Gastroesophageal sphincter (tissue), 4 donors: ENCODE measurements at regions not wholly inside any gene's neighbourhood (a gene's known extent, or its start where the extent isn't known, plus 50 kb on each side); places are given as distances from the start of the nearest gene placed in this dataset.

Experiments
- ATAC-seq: fragments of 150-250 bp; one replicate; pipeline ENCODE4 v1.9.1; 2016; ENCODE audit warnings: mild to moderate bottlenecking, moderate library complexity
- H3K27ac ChIP-seq, 4 donors: fragments of 200-600 bp; sonication (generic) in 3 of 4; 1 replicate in 3 of 4; 2 replicates in 1 of 4; pipeline ENCODE4 v1.5.1; 2016 to 2019
- H3K27me3 ChIP-seq: fragments of 200-600 bp; sonication (generic); one replicate; pipeline ENCODE4 v1.5.1; 2019
- H3K36me3 ChIP-seq, 2 donors: fragments of 200-600 bp; sonication (generic); one replicate each; pipeline ENCODE4 v1.5.1; 2019; ENCODE audit warnings: control low read depth in 1 of 2
- H3K4me1 ChIP-seq, 3 donors: fragments of 200-600 bp; sonication (generic); 1 replicate in 2 of 3; 2 replicates in 1 of 3; pipeline ENCODE4 v1.5.1; 2016 to 2019; ENCODE audit warnings: control low read depth in 2 of 3
- H3K4me3 ChIP-seq, 2 donors: fragments of 200-600 bp; sonication (generic); one replicate each; pipeline ENCODE4 v1.5.1; 2019; ENCODE audit warnings: mild to moderate bottlenecking in 1 of 2, moderate library complexity in 1 of 2
- H3K9me3 ChIP-seq, 3 donors: fragments of 200-600 bp; sonication (generic); one replicate each; pipeline ENCODE4 v1.5.1; 2017 to 2019; ENCODE audit warnings: control low read depth in 2 of 3
- CTCF ChIP-seq, 4 experiments: fragments of 200-600 bp in 2 of 4; fragments of 450-650 bp in 2 of 4; sonication (generic) in 1 of 4; IDR thresholded peaks; one replicate each; pipeline ENCODE4 v1.5.1; 2017 to 2019; ENCODE audit warnings: antibody characterized with exemption in 4 of 4, mild to moderate bottlenecking in 2 of 4, moderate library complexity in 2 of 4
- EP300 ChIP-seq: sonication (generic); formaldehyde crosslinking; IDR thresholded peaks from one replicate; pipeline ENCODE4 v1.6.1; 2017; ENCODE audit warnings: antibody characterized with exemption, mild to moderate bottlenecking
- POLR2A ChIP-seq, 2 donors: fragments of 450-650 bp; IDR thresholded peaks; one replicate each; pipeline ENCODE4 v1.6.1; 2017; ENCODE audit warnings: antibody characterized with exemption in 2 of 2, mild to moderate bottlenecking in 2 of 2, moderate library complexity in 1 of 2
- POLR2AphosphoS5 ChIP-seq: sonication (generic); formaldehyde crosslinking; IDR thresholded peaks from one replicate; pipeline ENCODE4 v1.6.1; 2017; ENCODE audit warnings: antibody characterized with exemption
- WGBS, 2 donors: methylation state at CpG; one replicate each; pipeline ENCODE4 v1.1.5; 2018; ENCODE audit warnings: low coverage in 1 of 2; 5-methylcytosine and 5-hydroxymethylcytosine counted together

- H3K9me3 ChIP-seq, result peaks cover 0 to 14% (median 0%) of the 10 kb centered on the region in 3 donors
- H3K36me3 ChIP-seq, result no peaks in the 10 kb centered on the region
- no peaks in the 10 kb centered on the region for H3K4me1 ChIP-seq
- no peak overlapping the region for H3K4me3 ChIP-seq
- no peaks in the 10 kb centered on the region for H3K27me3 ChIP-seq
- no peak overlapping the region for H3K27ac ChIP-seq
- 100% methylated on average over 4 of the region's 4 CpGs; no CpG with 5 or more reads in 1 of the 2 donors for WGBS, 2 donors
- no peak for TF ChIP-seq EP300
- TF ChIP-seq CTCF (IDR thresholded peaks at IDR 0.05), result no peak
- TF ChIP-seq POLR2AphosphoS5, result no peak
- no peak for TF ChIP-seq POLR2A (IDR thresholded peaks at IDR 0.05)
- no peak for ATAC-seq
These were observed 206.3 kb upstream of the TLE3 start for GRCh38 chr15:70303981-70304380.

- Histone ChIP-seq H3K27ac (no peak overlapping the region), H3K9me3 (peaks cover 0 to 14% (median 0%) of the 10 kb centered on the region in 3 donors), H3K27me3 (no peaks in the 10 kb centered on the region), H3K4me3 (no peak overlapping the region), H3K36me3 (no peaks in the 10 kb centered on the region), H3K4me1 (no peaks in the 10 kb centered on the region)
- 88 to 90% methylated on average over 1 of the region's 1 CpG for WGBS, 2 donors
- ATAC-seq, result no peak
- TF ChIP-seq EP300, result no peak
- no peak for TF ChIP-seq CTCF (IDR thresholded peaks at IDR 0.05)
- no peak for TF ChIP-seq POLR2AphosphoS5
- no peak for TF ChIP-seq POLR2A (IDR thresholded peaks at IDR 0.05)
These were observed 204.6 kb upstream of the TLE3 start for GRCh38 chr15:70302360-70302759.

- no peak for ATAC-seq
- Histone ChIP-seq H3K9me3 (peaks cover 0 to 14% (median 0%) of the 10 kb centered on the region in 3 donors), H3K4me1 (no peaks in the 10 kb centered on the region), H3K36me3 (no peaks in the 10 kb centered on the region), H3K4me3 (no peak overlapping the region), H3K27ac (no peak overlapping the region), H3K27me3 (no peaks in the 10 kb centered on the region)
- TF ChIP-seq EP300 (no peak), POLR2A (IDR thresholded peaks at IDR 0.05) (no peak), POLR2AphosphoS5 (no peak), CTCF (IDR thresholded peaks at IDR 0.05) (no peak)
- 71% methylated on average over 1 of the region's 5 CpGs; no CpG with 5 or more reads in 1 of the 2 donors for WGBS, 2 donors
These were observed 203.7 kb upstream of the TLE3 start for GRCh38 chr15:70301396-70301795.

- Histone ChIP-seq H3K36me3 (no peaks in the 10 kb centered on the region), H3K4me1 (no peaks in the 10 kb centered on the region), H3K9me3 (peaks cover 0 to 13% (median 0%) of the 10 kb centered on the region in 3 donors), H3K4me3 (no peak overlapping the region), H3K27ac (no peak overlapping the region), H3K27me3 (no peaks in the 10 kb centered on the region)
- no peak for TF ChIP-seq POLR2A (IDR thresholded peaks at IDR 0.05)
- no peak for TF ChIP-seq CTCF (IDR thresholded peaks at IDR 0.05)
- no peak for TF ChIP-seq POLR2AphosphoS5
- TF ChIP-seq EP300, result no peak
- whole genome bisulfite sequencing, 2 donors, result 81 to 92% methylated on average over 4 of the region's 13 CpGs
- ATAC-seq, result no peak
These were observed 202.5 kb upstream of the TLE3 start for GRCh38 chr15:70299931-70300869.
